Kasumi-1 (cell line): ENCODE measurements at regions not wholly inside any gene's neighbourhood (a gene's known extent, or its start where the extent isn't known, plus 50 kb on each side); places are given as distances from the start of the nearest gene placed in this dataset.

Experiments used
- DNase-seq, 2 experiments: peaks; one replicate each; lab custom pipeline; 2025; lab: John Stamatoyannopoulos, UW

DNA sequence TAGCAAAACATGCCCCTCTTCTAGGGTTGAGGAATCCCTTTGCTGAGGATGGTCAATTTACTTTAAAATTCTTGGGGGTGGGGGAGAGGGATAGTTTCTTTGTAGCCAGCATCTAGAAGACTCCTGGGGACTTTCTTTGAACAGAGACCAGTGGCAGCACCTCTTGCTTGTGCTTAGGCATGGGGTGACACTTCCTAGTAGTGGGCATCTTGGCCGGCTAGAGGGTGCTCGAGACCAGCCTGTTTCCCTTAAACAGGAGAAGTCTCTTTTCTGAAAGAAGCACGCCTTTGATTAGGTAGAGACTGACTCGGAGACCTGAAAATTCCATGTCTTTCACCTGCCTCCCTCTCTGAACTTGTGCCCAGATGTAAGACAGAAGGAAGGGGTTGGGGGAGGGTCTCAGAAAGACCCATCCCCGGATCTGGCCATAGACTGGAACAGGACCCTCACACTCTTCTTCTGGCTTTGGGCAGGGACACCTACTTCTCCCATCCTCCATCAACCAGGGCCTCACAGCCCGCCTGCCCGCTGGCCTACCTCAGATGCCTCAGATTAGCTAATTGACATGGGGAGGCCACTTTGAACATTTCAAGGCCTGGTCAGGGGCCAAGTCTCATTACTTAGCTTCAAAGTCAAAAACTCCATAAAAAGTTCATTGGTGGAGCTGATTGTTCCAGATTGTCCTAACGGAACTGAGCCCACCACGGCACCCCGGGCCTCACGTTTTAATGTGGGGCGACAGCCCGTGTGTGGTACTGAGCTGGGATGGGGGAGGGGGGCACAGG lies 172.2 kb downstream of the CDC5L start:
- DNase-seq: no peak

DNA sequence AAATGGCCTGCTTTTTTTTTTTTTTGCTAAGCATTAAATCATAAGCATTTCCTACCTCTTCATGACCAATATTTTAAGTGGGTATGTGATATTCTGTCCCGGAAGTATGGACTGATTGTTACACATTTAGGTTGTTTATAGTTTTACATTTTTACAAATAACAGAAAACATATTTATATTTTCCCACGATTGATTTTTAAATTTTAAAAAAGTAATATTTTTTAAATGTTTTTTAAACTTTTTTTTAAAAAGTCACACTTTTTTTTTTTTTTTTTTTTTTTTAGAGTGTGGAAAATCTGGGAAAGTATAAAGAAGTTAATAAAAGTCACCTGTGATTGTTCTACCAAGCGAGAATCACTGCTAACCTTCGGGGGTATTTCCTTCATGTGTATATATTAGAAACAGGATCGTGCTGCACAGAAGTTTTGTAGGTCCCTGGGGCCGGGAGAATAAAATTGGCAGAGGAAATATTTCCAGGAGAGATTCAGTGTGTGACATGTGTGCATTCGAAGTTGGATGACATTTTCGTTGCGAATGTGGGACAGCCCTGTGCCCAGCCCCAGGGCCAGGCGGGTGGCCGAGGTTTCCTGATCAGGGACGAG lies 173.1 kb downstream of the CDC5L start:
- no peak for DNase-seq

DNA sequence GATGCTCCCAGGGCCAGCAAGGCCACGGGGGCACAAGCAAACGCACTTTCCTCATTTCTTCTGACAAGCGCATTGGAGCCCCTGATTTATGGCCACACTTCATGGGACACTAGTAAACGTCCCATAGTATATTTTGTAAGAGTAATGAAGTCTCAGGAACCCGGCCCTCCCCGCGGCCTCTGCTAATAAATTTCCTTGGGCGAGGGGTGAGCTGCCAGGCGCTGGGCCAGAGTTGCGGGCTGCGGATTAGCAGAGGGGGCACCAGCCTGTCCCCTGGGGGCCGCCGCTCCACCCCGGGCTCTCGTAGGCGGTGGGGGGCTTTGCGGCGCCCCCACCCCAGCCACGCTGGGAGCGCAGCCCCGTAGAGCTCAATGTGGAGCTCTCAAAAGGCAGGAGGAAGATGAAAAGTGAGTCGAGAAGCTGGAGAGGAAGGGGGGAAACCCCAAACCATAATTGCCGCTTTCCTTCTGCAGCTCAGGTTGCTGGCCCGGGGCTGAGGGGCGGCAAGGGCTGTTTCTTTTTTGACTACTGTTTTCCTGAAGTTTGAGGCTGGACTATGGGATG lies 173.6 kb downstream of the CDC5L start:
- no peak for DNase-seq

DNA sequence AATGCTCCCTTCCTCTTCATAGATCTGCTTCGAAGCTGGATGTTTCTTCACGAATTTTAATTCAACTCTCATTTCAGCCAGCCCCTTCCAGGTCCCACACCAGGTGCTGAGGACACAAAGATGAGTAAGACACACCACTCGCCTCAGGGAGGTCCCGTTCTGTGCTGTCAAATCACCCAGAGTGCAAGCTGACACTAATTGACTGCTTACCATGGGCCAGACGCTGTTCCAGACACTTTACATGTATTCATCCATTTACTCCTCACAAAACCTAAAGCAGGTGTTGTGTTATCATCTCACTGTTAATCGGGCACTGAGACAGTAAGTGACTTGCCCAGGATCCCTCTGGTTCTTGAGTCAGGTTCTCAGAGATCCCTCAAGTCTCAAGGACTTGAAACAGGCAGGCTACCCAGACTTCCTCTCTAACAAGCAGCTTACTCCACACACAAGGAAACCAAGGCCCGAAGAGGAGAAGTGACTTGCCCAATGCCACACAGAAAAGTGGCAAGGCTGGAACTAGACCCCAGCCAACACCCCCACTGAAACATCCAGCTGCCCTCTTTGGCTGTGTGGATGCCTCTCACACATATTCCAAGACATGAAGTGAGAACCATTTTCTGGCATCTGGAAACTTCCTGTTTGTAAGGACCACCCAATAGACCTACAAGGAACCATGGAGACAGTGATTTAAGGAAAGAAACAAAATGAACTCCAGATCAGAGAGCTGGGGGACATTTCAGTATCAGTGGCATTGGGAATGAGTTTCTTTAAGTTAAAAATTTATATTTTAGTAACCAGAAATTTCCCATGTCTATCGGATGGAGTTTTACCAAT lies 174.5 kb downstream of the CDC5L start:
- DNase-seq: peak in 1 of 2 experiments; percentile 12

DNA sequence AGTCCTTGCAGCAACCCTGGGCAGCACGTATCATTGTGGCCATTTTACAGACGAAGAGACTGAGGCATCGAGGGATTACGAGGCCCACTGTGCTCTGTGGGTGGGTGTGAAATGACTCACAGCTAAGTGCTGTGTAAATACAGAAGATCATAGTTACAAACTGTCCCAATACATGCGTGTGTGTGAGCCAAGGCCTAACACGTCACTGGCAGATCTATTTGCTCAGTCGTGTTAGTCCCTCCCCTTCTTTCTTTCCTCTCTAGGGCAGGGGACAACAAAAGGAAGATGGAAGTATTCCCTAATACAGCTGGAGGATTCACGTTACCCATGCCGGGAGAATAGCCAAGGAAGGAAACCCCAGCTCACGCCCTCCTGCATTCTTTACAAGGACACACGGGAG lies 175.9 kb downstream of the CDC5L start:
- no peak for DNase-seq

DNA sequence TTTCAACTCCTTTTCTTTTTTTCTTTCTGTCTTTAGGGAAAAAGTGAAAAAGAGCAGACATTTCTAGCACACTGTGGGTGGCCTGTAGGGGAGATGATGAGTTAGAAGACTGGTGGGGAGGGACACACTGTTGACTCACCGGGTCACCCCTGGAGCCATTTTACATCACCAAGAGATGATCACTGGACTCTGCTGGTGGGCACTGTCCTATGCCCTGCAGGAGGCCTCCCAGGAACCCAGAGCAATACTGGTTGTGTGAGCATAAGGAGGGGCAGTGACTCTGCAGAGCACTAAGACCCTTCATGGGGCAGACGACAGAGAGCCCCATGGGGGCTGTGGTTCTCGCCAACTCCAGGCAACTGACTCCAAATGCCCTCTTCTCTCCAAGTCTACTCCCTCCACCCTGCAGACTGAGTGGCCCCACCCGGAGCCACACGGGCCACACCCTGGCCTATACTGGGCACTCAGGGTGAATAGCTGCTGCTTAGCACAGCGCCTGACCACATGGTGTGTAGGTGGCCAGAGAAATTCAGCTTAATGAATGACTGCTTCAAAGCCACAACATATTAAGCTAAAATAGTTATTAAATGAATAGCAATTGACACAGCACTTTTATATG lies 177.5 kb downstream of the CDC5L start:
- no peak for DNase-seq

DNA sequence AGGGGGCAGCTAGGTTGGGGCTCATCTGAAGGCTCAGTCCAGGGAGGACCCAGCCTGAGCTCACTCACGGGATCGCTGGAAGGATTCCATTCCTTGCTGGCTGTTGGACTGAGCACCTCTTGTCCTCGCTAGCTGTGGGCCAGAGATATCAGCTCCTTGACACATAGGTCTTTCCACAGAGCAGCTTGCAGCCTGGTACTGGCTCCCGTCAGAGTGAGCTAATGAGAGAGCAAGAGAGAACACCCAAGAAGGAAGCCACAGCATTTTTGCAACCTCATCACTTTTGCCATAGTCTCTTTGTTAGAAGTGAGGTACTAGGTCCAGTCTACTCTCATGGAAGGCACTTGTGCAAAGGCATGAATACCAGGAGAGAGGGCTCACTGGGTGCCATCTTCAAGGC lies 179.9 kb downstream of the CDC5L start:
- DNase-seq: no peak

DNA sequence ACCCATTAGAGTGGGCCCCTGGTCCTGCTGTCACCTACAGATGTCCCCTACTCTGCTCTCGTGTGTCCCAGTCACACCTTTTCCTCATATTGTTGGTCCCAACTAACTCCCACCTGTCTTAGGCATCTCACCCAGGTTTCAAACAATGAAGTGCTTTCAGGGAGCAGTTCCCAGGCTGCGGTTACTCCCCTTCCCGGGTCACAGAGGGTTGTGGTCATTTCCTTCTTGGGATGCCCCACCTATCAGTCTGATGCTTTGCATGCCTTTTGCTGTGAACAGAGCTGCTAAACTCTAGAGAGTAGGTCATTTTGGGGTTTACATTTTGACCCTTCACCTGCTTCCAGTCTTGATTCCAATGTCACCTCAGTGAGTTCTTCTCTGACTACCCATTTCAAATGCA lies 181.6 kb downstream of the CDC5L start:
- no peak for DNase-seq

DNA sequence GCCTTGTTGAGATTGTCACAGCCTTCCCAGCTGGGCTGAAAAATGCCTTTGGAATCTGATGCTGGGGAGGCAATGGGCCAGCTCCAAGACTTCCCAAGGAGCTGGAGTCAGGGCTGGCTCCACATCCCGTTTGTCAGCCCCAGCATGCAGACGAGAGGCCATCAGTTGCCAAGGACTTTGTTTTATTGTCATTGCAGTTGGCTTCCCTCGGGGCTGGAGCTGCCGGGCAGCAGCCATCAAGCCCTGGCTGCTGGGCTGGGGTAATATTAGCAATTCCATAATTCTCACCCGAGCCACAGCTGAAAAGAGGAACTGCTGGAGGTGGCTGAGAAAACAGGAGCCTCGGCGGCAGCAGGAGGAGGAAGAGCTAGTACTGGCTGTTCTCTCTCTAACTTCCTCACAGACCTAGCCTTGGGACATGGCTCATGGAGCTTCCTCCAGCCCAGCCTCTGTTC lies 182.5 kb downstream of the CDC5L start:
- peak; percentile 96 to 97 for DNase-seq

DNA sequence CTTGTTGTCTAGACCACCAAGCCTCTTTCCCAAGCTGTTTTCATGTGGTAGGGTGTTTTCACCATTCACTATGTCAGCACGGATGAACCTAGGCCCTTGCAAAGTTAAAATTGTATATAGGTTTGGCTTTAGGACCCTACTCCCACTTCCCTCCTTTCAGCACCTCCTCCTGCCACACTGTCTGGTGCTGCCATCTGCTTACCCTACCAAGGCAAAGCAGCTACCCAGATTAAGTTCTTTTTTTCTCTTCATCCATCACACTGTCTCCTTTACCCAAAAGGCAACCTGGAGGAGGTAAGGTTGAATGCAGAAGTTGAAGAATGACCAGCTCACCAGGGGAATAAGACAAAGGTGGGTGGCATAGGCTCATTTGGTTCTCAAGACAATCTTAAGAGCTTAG lies 184.0 kb downstream of the CDC5L start:
- DNase-seq: no peak

DNA sequence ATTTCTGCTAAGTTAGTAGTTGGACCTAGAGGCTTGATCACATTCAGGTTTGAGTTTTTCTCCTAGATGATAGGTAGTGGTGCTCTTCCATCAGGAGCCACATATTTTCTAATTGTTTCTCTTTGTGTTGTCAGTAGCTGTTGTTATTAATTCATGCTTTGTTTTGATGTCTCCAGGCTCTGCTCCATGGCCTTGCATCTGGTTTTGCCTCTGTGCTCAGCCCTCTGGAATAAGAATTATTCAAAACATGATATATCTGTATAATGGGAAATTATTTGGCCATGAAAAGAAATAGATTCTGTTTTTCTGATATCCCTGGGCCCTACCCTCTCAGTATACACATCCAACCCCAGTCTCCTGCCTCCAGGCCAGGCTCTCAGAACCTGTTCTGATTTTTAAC lies 184.8 kb downstream of the CDC5L start:
- no peak for DNase-seq

DNA sequence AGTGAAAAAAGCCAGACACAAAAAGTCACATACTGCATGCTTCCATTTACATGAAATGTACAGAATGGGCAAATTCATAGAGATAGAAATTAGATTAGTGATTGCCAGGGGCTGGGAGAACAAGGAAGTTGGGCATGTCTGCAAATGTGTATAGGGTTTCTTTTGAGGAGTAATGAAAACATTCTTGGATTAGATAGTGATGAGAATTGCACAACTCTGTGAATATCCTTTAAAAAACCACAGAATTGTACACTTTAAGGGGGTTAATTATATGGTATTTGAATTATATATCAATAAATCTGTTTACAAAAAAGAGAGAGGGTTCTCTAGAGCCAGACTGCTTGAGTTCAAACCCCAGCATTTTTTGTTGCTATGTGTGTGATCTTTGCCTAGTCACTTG lies 188.1 kb downstream of the CDC5L start:
- no peak for DNase-seq

DNA sequence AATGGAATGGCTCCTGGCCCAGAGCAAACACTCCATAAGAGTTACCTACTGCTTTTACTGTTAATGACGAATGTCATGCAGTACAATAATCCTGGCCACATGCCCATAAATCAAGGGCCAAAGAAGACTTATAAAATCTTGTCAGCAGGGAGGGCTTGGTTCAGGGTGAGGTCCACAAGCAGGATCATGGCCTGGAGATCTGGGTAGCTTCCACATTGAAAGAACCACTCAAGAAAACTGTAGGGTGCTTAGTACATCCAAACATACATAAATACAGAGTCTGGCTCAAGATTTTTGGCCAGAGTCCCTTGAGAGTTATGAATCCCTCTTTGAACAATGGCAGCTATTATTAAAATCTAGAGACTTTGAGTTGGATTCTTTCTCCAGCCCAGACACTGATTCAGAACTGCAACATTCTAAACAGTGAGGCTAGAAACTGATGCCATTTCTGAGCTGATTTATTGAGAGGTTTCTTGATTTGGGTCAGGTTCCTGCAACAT lies 188.7 kb downstream of the CDC5L start:
- no peak for DNase-seq

DNA sequence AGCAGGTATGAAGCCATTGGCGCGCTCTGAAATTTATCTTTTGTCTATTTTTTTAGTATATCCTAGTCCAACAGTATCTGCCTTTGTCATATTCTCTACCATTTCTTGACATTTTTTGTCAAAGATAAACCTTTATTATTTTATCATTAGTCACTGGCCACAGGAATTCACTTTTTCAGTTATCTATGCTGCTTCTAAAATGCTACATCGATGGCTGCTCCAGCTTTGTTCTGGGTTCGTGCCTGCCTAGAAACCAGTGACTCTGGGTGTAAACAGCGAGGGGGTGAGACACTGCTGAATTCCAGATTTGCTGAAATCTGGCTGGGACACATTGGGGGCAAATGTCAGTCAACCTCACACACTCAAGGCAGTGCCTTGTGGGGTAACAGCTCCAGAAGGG lies 193.4 kb downstream of the CDC5L start:
- DNase-seq: no peak

DNA sequence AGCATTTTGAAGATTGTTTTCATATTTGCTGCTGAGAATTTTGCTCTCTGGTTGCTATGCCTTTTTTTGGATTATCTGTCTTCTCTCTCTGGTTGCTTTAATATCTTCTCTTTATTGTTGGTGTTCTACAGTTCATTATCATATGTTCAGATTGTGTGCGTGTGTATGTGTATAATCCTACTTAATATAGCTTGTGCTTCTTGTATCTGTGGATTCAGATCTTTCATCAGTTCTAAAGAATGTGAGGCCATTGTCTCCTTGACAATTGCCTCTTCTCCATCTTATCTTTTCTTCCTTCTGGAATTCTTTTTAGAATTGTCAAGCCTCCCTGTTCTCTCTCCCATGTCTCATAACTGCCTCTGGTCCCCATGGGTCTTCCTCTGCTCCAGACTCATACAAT lies 195.4 kb downstream of the CDC5L start:
- no peak for DNase-seq

DNA sequence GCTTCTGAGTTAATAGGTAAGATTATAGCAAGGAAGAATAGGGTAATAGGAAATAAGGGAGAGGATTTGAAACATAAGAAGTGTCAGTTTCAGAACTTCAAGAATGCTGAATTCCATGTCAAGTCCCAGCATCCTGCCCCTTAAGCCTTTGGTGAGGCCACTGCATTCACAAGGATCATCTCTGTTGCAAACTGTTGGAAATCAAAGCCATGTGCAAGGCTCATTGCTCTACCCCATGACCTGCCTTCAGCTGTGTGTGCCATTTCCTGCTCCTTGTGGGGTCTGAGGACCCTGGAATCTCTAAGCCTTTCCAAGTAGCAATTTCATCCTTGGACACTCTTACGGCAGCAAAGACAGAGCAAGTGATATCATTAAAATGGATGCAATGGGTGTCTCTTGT lies 203.0 kb downstream of the CDC5L start:
- no peak for DNase-seq

DNA sequence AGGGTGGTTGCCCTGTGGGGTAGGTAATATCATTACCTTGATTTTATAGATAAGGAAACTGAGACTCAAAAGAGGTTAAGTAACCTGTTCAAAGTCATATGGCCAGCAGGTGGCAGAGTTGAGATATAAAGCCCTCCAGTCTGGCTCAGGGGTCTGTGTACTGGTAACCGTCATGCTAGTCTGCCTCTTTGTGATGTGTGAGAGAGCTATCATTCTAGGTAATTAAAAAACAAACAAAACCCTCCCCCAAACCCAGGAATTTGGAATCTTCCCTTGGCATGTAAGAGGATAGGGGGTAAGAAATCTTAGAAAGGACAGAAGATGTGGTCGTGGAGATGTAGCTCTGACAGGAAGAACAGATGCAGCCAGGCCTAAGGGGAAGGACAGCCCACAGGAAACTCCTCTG lies 206.0 kb downstream of the CDC5L start:
- peak; percentile 79 to 87 for DNase-seq

DNA sequence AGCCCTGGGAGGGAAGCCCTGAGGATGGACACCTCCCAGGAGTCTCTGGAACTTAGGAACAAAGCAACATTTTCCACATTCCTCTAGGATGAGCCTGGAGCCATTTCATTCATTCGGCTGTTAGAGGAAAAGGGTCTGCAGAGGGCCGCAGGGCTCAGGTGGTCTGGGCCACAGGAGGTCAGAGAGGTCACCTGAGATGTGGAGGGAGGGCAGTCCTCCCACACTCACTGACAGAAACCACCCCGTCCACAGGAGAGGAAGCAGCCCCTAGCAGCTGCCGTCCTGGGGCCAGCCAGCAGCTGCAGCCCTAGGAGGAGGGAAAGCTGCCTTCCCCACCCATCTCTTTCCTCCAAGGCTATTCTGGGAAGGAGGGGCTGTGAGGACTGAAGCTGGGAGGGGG lies 207.0 kb downstream of the CDC5L start:
- DNase-seq: no peak

DNA sequence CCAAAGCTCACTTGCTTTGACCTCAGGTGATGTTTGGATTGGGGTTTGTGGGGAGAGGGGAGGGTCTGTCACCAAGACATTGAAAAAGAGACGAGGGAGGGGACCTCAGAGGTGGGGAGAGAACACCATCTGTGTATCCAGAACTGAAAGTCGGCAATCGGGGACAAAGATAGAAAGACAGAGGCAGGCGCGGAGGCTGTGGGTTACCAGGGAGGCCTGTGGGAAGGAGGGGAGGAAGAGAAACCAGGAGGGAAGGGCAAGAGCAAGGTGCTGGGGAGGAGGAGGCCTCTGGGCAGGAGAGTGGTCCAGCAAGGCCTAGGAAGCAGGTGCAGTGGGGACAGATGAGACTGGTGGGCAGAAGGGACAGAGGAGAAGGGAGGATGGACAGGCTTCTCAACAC lies 211.2 kb downstream of the CDC5L start:
- no peak for DNase-seq

DNA sequence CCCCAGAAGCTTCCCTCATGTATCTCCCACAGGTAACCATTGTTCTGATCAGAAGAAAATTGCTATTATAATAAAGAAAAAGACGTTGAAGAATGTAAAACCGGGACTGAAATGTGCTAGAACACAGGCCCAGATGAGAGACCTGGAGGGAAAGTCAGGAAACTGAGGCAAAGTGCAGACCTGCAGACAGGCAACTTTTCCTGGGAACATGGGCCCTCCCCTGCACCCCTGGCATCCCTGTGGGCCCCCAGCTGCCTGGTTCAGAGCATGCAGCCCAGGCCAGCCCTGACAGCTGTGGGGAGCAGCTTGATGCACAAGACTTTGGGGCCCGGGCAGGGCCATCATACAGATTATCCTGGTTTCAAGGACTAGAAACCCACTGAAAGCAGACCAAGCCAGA lies 212.2 kb downstream of the CDC5L start:
- DNase-seq: no peak

DNA sequence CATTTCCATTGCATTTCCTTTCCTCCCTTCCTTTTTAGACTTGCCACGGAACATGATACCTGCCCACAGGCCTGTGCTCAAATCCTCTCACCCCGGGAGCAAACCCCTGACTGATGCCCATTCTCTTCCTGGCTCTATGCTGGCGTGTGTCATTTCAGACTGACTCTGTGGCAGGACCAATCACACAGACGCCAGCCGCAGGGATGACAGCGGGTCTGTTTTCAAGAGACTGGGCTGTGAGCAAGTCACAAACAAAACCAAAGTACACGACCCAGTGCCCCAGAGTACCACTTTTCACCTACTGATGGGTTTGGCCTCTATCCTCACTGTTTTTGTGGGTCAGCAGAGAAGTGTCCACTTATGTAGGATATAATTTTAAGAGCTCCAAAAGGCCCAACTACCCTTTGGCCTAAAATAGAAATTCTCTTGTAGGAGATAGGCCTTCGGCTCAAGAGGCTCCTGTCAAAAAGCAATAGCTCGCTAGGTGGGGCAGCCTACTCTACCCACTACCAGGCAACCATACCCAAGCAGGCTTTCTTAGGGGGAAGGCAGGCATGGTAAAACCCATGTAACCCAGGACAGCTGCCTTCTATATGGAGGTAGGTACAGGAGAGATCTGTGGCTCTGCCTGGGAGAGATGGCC lies 215.7 kb downstream of the CDC5L start:
- DNase-seq: no peak
